ENCODE measurements at regions not wholly inside any gene's neighbourhood (a gene's known extent, or its start where the extent isn't known, plus 50 kb on each side); places are given as distances from the start of the nearest gene placed in this dataset.

GRCh38 chr5:72597456-72597948 lies 90.3 kb upstream of the ZNF366 start:
- H3K36me3 Mint-ChIP-seq (ENCODE audit: insufficient read depth in 1 of 3, low read depth in 3 of 3): peaks cover 0 to 13% (median 7%) of the 10 kb centered on the region in 3 experiments; a peak in 4 of 7 replicates
- no peaks in the 10 kb centered on the region for H4K20me1 ChIP-seq (ENCODE audit: control insufficient read depth, insufficient read depth, insufficient read length)
- no peak overlapping the region for H4K8ac ChIP-seq (replicated peaks; ENCODE audit: insufficient read length, low read depth, low read length)
- no peak overlapping the region for H3K9ac ChIP-seq (ENCODE audit: extremely low read depth, insufficient read length, low read length)
- H3K27me3 Mint-ChIP-seq (ENCODE audit: low read depth): no peaks in the 10 kb centered on the region
- H3K79me2 ChIP-seq (ENCODE audit: insufficient read depth, low read length): no peaks in the 10 kb centered on the region
- no peaks in the 10 kb centered on the region for H3K79me1 ChIP-seq (ENCODE audit: insufficient read depth, low read depth, low read length, poor library complexity, severe bottlenecking)
- no peaks in the 10 kb centered on the region for H3K27me3 ChIP-seq (ENCODE audit: insufficient read depth, low read length)
- no peak for DNase-seq
- H2BK20ac ChIP-seq (ENCODE audit: low read depth, low read length, poor library complexity, severe bottlenecking): no peak overlapping the region
- peak overlapping the region; percentile 0 for H2AFZ ChIP-seq (ENCODE audit: low read length)
- no peaks in the 10 kb centered on the region for H3K9me3 ChIP-seq (ENCODE audit: control insufficient read depth, low read depth, low read length)
- no peak overlapping the region for H2BK15ac ChIP-seq (ENCODE audit: low read depth, low read length)
- peak overlapping the region in 1 of 3 experiments; percentile 14; a peak in 1 of 7 replicates for H3K27ac Mint-ChIP-seq
- H2BK12ac ChIP-seq (ENCODE audit: insufficient read length, low read depth, low read length): no peak overlapping the region
- H3K27ac ChIP-seq (ENCODE audit: insufficient read length, low read depth, low read length): no peak overlapping the region
- no peak overlapping the region for H3T11ph ChIP-seq (ENCODE audit: low read length)
- no peak overlapping the region for H3K4me3 Mint-ChIP-seq
- H2BK5ac ChIP-seq (ENCODE audit: insufficient read length, low read length): no peak overlapping the region
- H4K5ac ChIP-seq (ENCODE audit: insufficient read length, low read depth, low read length): no peak overlapping the region
- peaks cover 8% of the 10 kb centered on the region in 2 experiments; a peak in 3 of 5 replicates for H3K9me3 Mint-ChIP-seq
- H3K18ac ChIP-seq (ENCODE audit: insufficient read length, low read depth, low read length): no peak overlapping the region
- H3K4me2 ChIP-seq (ENCODE audit: insufficient read depth, insufficient read length, low read length): no peak overlapping the region
- H3K4me1 ChIP-seq (ENCODE audit: insufficient read depth, low read length): no peaks in the 10 kb centered on the region; the same call in 1 of the 2 replicates
- H3K4ac ChIP-seq (ENCODE audit: low read depth, low read length): no peak overlapping the region
- no peak overlapping the region for H3K56ac ChIP-seq (ENCODE audit: insufficient read length, low read depth, low read length)
- H3K23ac ChIP-seq (ENCODE audit: insufficient read length, low read depth, low read length): no peak overlapping the region
- no peaks in the 10 kb centered on the region for H3K23me2 ChIP-seq (ENCODE audit: insufficient read length, low read depth, low read length, poor library complexity, severe bottlenecking)
- WGBS (ENCODE audit: extremely low coverage, insufficient read length, low lambda C conversion rate): no CpG with 5 or more reads among the region's 5 CpGs
- no peak overlapping the region for H4K91ac ChIP-seq (ENCODE audit: insufficient read length, low read depth, low read length)
- no peak overlapping the region for H2AK5ac ChIP-seq (ENCODE audit: insufficient read length, low read length)
- H3K4me1 Mint-ChIP-seq: peaks cover 0 to 12% of the 10 kb centered on the region in 2 experiments; a peak in 2 of 4 replicates
- no peak overlapping the region for H2BK120ac ChIP-seq (ENCODE audit: low read depth, low read length, poor library complexity, severe bottlenecking)
- H3K14ac ChIP-seq (ENCODE audit: insufficient read depth, low read length): no peak overlapping the region
- no peak for TF ChIP-seq CTCF (conservative IDR thresholded peaks at IDR 0.05)

Measured in H9 (cell line).